Panc1 (cell line): ENCODE measurements at regions not wholly inside any gene's neighbourhood (a gene's known extent, or its start where the extent isn't known, plus 50 kb on each side); places are given as distances from the start of the nearest gene placed in this dataset.

Source experiments
- ATAC-seq: fragments of 200-7000 bp; cut with Tn5 transposase; 2 replicates; pipeline ENCODE4 v1.9.1; 2020; ENCODE audit warnings: mild to moderate bottlenecking, moderate library complexity
- BruUV-seq: library from RNA; stranded (reverse); fragments of 400-500 nt; replicated peaks from 2 replicates; lab custom pipeline; 2021; lab: Mats Ljungman, UMichigan
- CTCF ChIA-PET: fragments of 300-600 bp; sonication (Branson Sonifier 250); formaldehyde crosslinking; loops from one replicate; lab custom pipeline; 2022; ENCODE audit warnings: antibody characterized with exemption; lab: Charles Lee
- POLR2A ChIA-PET: fragments of 300-600 bp; sonication (Branson Sonifier 250); formaldehyde crosslinking; loops from one replicate; lab custom pipeline; 2022; ENCODE audit warnings: antibody characterized with exemption; lab: Charles Lee
- DNase-seq: peaks from one replicate; pipeline ENCODE4 v3.0.0-alpha.2; 2010; ENCODE audit warnings: low read depth, low spot score
- H3K27ac ChIP-seq: 2 replicates; pipeline ENCODE4 v1.5.1; 2011; ENCODE audit warnings: mild to moderate bottlenecking, low read length, inconsistent platforms
- H3K27me3 ChIP-seq: fragments of 200-500 bp; sonication (Bioruptor generic); 2 replicates; pipeline ENCODE4 v1.6.0; 2014; ENCODE audit warnings: low read length, inconsistent platforms; ENCODE audit not compliant: control insufficient read depth, insufficient read depth
- H3K36me3 ChIP-seq: fragments of 200-500 bp; sonication (Bioruptor generic); 2 replicates; pipeline ENCODE4 v1.5.1; 2014; ENCODE audit warnings: inconsistent platforms, mild to moderate bottlenecking, low read length, moderate library complexity; ENCODE audit not compliant: control insufficient read depth, insufficient read depth
- H3K4me1 ChIP-seq: 2 replicates; pipeline ENCODE4 v1.5.1; 2011; ENCODE audit warnings: inconsistent platforms, mild to moderate bottlenecking, low read length, moderate library complexity; ENCODE audit not compliant: control insufficient read depth, insufficient read depth
- H3K4me3 ChIP-seq, 2 experiments: 2 replicates each; pipeline ENCODE4 v1.5.1; 2011 to 2012; ENCODE audit warnings: low read depth in 2 of 2, low read length in 2 of 2, mild to moderate bottlenecking in 2 of 2, inconsistent platforms in 1 of 2, moderate library complexity in 1 of 2
- H3K9me3 ChIP-seq: fragments of 200-500 bp; sonication (Bioruptor generic); 2 replicates; pipeline ENCODE4 v1.5.1; 2014; ENCODE audit warnings: low read depth, mild to moderate bottlenecking, inconsistent platforms, low read length, moderate library complexity; ENCODE audit not compliant: control insufficient read depth, insufficient read depth
- POLR2AphosphoS5 ChIP-seq: IDR thresholded peaks from 2 replicates; pipeline ENCODE4 v1.6.1; 2012; ENCODE audit warnings: mild to moderate bottlenecking, low read depth, low read length, moderate library complexity
- SIN3A ChIP-seq: IDR thresholded peaks from 2 replicates; pipeline ENCODE4 v1.6.1; 2012; ENCODE audit warnings: low read depth, mild to moderate bottlenecking, low read length, moderate library complexity, borderline replicate concordance; ENCODE audit not compliant: insufficient read depth
- TCF7L2 ChIP-seq: IDR thresholded peaks from 2 replicates; pipeline ENCODE4 v1.6.1; 2011; ENCODE audit warnings: mild to moderate bottlenecking, low read depth, low read length, inconsistent platforms
- in situ Hi-C: cut with HindIII; loops from 2 replicates; pipeline ENCODE4 v1.10.0; 2016; ENCODE audit warnings: low sequenced_read_pairs, low pct_unique_long_range_greater_than_20kb
- intact Hi-C: fragments of 100-400 bp; cut with micrococcal nuclease; formaldehyde crosslinking; loops from one replicate; pipeline ENCODE4 v1.10.0; 2022; ENCODE audit not compliant: unreplicated experiment
- TF ChIP-seq, protein P1 (sequence below), 2 experiments: IDR thresholded peaks; 2 replicates each; pipeline ENCODE4 v1.6.1; 2011 to 2012; ENCODE audit warnings: low read depth in 2 of 2, control low read depth in 1 of 2, low read length in 1 of 2, mild to moderate bottlenecking in 1 of 2, moderate library complexity in 1 of 2; ENCODE audit not compliant: insufficient read depth in 1 of 2
- TF ChIP-seq, protein P2 (sequence below): fragments of 450-650 bp; IDR thresholded peaks from 2 replicates; pipeline ENCODE4 v1.5.1; 2017; ENCODE audit warnings: mild to moderate bottlenecking

DNA sequence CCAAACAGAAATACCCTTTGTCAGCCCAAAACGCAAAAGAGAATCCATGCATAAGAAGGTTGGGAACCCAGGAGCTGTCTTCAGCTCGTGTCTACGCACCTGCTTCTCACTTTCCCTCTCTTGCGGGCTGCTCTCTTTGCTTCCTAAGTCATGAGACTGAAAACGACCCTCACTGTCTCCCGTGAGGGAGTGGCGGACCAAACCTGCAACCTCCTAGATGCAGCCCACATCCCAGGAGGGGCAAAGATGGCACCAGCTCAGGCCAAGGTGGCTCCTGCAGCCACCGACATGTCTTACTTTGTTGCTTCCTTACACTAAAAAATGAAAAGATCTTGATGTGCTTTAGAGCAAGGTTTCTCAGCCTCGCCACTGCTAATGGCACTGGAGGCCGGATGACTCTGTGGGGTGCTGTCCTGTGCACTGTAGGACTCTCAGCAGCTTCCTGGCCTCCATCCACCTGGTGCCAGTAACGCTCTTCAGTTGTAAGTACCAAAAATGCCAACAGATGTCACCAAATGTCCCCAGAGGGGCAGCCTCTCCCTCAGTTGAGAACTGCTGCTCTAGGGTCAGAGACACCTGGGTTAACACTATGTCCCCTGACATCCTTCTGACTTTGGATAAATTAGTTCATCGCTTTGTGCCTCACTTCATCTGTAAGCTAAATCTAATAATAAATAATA is 179.8 kb upstream of the PFKP start:
- H3K9me3 ChIP-seq: no peaks in the 10 kb centered on the region
- H3K4me1 ChIP-seq: no peaks in the 10 kb centered on the region
- DNase-seq (no peak), ATAC-seq (no peak)
- POLR2A ChIA-PET: no interaction called here
- H3K36me3 ChIP-seq: no peaks in the 10 kb centered on the region
- TF ChIP-seq, protein P1, sequence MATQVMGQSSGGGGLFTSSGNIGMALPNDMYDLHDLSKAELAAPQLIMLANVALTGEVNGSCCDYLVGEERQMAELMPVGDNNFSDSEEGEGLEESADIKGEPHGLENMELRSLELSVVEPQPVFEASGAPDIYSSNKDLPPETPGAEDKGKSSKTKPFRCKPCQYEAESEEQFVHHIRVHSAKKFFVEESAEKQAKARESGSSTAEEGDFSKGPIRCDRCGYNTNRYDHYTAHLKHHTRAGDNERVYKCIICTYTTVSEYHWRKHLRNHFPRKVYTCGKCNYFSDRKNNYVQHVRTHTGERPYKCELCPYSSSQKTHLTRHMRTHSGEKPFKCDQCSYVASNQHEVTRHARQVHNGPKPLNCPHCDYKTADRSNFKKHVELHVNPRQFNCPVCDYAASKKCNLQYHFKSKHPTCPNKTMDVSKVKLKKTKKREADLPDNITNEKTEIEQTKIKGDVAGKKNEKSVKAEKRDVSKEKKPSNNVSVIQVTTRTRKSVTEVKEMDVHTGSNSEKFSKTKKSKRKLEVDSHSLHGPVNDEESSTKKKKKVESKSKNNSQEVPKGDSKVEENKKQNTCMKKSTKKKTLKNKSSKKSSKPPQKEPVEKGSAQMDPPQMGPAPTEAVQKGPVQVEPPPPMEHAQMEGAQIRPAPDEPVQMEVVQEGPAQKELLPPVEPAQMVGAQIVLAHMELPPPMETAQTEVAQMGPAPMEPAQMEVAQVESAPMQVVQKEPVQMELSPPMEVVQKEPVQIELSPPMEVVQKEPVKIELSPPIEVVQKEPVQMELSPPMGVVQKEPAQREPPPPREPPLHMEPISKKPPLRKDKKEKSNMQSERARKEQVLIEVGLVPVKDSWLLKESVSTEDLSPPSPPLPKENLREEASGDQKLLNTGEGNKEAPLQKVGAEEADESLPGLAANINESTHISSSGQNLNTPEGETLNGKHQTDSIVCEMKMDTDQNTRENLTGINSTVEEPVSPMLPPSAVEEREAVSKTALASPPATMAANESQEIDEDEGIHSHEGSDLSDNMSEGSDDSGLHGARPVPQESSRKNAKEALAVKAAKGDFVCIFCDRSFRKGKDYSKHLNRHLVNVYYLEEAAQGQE (IDR thresholded peaks at IDR 0.05; ENCODE audit: insufficient read depth in 1 of 2, low read depth in 2 of 2, low read length in 1 of 2): no peak
- TF ChIP-seq, protein P2, sequence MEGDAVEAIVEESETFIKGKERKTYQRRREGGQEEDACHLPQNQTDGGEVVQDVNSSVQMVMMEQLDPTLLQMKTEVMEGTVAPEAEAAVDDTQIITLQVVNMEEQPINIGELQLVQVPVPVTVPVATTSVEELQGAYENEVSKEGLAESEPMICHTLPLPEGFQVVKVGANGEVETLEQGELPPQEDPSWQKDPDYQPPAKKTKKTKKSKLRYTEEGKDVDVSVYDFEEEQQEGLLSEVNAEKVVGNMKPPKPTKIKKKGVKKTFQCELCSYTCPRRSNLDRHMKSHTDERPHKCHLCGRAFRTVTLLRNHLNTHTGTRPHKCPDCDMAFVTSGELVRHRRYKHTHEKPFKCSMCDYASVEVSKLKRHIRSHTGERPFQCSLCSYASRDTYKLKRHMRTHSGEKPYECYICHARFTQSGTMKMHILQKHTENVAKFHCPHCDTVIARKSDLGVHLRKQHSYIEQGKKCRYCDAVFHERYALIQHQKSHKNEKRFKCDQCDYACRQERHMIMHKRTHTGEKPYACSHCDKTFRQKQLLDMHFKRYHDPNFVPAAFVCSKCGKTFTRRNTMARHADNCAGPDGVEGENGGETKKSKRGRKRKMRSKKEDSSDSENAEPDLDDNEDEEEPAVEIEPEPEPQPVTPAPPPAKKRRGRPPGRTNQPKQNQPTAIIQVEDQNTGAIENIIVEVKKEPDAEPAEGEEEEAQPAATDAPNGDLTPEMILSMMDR: no peak
- TF ChIP-seq SIN3A: no peak
- no peak for TF ChIP-seq TCF7L2
- no peak for TF ChIP-seq POLR2AphosphoS5
- intact Hi-C loops: no loop called here
- no peaks in the 10 kb centered on the region for H3K27me3 ChIP-seq
- in situ Hi-C loops: no loop called here
- H3K4me3 ChIP-seq: no peak overlapping the region
- BruUV-seq: no TSS peak
- no peak overlapping the region for H3K27ac ChIP-seq
- CTCF ChIA-PET: no interaction called here

DNA sequence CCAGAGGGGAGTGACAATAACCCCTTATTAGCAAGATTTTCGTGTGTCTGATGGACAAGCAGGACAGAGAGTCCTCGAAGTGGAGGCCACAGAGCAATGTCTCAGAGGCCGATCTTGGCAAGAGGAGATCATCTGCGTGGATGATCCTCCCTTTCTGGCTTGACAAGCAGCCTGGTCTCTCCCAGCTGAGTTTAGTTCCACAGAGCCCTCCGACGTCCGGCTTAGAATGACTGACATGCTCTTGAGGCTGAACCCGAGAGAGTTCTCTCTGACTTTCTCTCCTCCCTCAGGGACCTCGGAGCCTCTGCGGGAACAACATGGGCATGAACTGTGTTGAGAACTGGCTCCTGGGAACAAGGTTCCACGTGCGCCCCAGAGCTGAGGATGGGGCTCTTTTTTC is 180.7 kb upstream of the PFKP start:
- intact Hi-C loops (no loop called here), in situ Hi-C loops (no loop called here)
- DNase-seq (no peak), ATAC-seq (no peak)
- POLR2A ChIA-PET: no interaction called here
- Histone ChIP-seq H3K4me3 (no peak overlapping the region), H3K27me3 (no peaks in the 10 kb centered on the region; the same call in 1 of the 2 replicates), H3K27ac (no peak overlapping the region), H3K36me3 (no peaks in the 10 kb centered on the region), H3K9me3 (no peaks in the 10 kb centered on the region), H3K4me1 (no peaks in the 10 kb centered on the region)
- no peak for TF ChIP-seq POLR2AphosphoS5
- TF ChIP-seq SIN3A: no peak
- no peak for TF ChIP-seq TCF7L2
- TF ChIP-seq, protein P2: no peak
- TF ChIP-seq, protein P1 (IDR thresholded peaks at IDR 0.05; ENCODE audit: insufficient read depth in 1 of 2, low read depth in 2 of 2, low read length in 1 of 2): no peak
- no TSS peak for BruUV-seq
- CTCF ChIA-PET: no interaction called here
